Esophagus muscularis mucosa (tissue), 4 donors: ENCODE measurements at regions not wholly inside any gene's neighbourhood (a gene's known extent, or its start where the extent isn't known, plus 50 kb on each side); places are given as distances from the start of the nearest gene placed in this dataset.

Source experiments
- CTCF ChIP-seq, 3 experiments: fragments of 200-600 bp in 2 of 3; fragments of 450-650 bp in 1 of 3; sonication (generic) in 2 of 3; IDR thresholded peaks; one replicate each; pipeline ENCODE4 v1.5.1; 2017 to 2019; ENCODE audit warnings: antibody characterized with exemption in 3 of 3, mild to moderate bottlenecking in 2 of 3, moderate library complexity in 1 of 3
- EP300 ChIP-seq: sonication (generic); formaldehyde crosslinking; IDR thresholded peaks from one replicate; pipeline ENCODE4 v1.6.1; 2017; ENCODE audit warnings: antibody characterized with exemption
- POLR2A ChIP-seq: fragments of 450-650 bp; IDR thresholded peaks from one replicate; pipeline ENCODE4 v1.6.1; 2017; ENCODE audit warnings: antibody characterized with exemption, moderate library complexity, mild to moderate bottlenecking, low read depth
- POLR2AphosphoS5 ChIP-seq, 2 donors: sonication (generic); formaldehyde crosslinking; IDR thresholded peaks; one replicate each; pipeline ENCODE4 v1.6.1; 2017; ENCODE audit warnings: antibody characterized with exemption in 2 of 2

DNA sequence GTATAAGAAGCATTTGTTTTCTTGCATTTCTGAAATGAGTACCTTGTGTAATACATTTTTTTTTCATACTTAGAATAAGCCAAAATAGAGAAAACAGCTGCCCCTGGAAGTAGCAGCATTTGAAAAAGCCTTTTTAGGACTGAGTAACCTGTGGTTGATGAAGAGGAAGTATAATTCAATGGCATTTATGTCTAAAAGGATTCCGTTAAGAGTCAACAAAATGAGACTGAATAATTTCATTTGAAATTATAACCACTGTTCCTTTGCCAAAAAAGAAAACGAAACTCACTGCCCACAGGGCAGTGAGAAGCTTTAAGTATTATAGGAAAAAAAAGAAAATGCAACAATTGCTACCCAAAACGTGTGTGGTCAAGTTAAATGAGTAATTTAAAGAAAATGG is 705.6 kb upstream of the PHF14 start:
- no peak for TF ChIP-seq CTCF (IDR thresholded peaks at IDR 0.05)
- no peak for TF ChIP-seq EP300
- TF ChIP-seq POLR2A, result no peak
- no peak for TF ChIP-seq POLR2AphosphoS5 (IDR thresholded peaks at IDR 0.05)
